Left colon (tissue), 2 donors: ENCODE measurements at regions not wholly inside any gene's neighbourhood (a gene's known extent, or its start where the extent isn't known, plus 50 kb on each side); places are given as distances from the start of the nearest gene placed in this dataset.
"Not testable (repeated sequence)": the region's sequence is repeated elsewhere in the genome, so short reads cannot be mapped to it uniquely, and the experiment has no call there.

Experiments
- ATAC-seq: fragments of 200-7000 bp; cut with Tn5 transposase; one replicate; pipeline ENCODE4 v1.9.1; 2020; ENCODE audit warnings: mild to moderate bottlenecking, moderate library complexity
- DNase-seq, 2 donors: peaks; one replicate each; pipeline ENCODE4 v3.0.0-alpha.2; 2020
- intact Hi-C, 2 donors: fragments of 100-400 bp; cut with DNase I in 1 of 2; cut with micrococcal nuclease in 1 of 2; formaldehyde crosslinking; loops; one replicate each; pipeline versions ENCODE4 v1.11.2 to v1.14.0; 2022; cut with DNase I, micrococcal nuclease
- donor health status: DM: no; HTN: no; CAD: no.
- donor health status: DM: yes; HTN: yes; CAD: no.

DNA sequence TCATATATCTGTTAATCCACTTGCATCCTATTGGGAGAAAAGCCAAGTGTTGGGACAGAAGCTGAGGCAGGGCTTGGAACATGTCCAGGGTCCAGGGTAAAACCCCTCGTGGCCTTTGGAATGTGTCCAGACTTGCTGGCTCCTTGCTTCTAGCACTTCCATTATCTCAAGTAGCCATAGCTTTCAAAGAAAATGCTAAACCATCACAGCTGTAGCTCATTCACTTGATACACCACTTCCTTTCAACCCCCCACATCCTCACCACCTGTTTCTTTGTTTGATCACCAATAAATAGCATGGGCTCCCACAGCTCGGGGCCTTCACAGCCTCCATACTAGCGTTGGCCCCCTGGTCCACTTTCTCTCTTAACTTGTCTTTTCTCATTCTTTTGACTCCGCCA, 1101.9 kb downstream of the OTOL1 start:
- intact Hi-C loops, ATAC-seq, DNase-seq: not testable (repeated sequence)

- intact Hi-C loops, ATAC-seq, DNase-seq: not testable (repeated sequence)
Observed at GRCh38 chr3:162599742-162600141, 1103.1 kb downstream of the OTOL1 start.

- no peak for ATAC-seq
- intact Hi-C loops = no loop called here
- DNase-seq = no peak
Observed at GRCh38 chr3:162601101-162601670, 1104.6 kb downstream of the OTOL1 start.

DNA sequence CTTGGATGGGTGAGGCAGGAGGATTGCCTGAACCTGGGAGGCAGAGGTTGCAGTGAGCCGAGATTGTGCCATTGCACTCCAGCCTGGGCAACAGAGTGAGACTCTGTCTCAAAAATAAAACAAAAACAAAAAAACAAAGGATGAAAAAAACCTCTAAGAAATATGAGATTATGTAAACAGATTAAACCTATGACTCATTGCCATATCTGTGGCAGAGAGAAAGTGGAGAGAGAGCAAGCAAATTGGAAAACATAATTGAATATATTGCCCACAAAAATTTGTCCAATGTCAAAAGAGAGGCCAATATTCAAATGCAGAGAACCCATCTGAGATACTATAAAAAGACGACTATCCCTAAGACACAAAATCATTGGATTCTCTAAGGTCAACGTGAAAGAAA, 1106.0 kb downstream of the OTOL1 start:
- ATAC-seq = no peak
- DNase-seq = no peak
- intact Hi-C loops = no loop called here

- intact Hi-C loops = no loop called here
Observed at GRCh38 chr3:162605651-162606204, 1109.1 kb downstream of the OTOL1 start.

GRCh38 chr3:162610261-162610660, 1113.7 kb downstream of the OTOL1 start:
- intact Hi-C loops = no loop called here
- no peak for ATAC-seq
- DNase-seq = no peak

More at GRCh38 chr3:162605651-162606204, 1109.1 kb downstream of the OTOL1 start:
- ATAC-seq (no peak), DNase-seq (no peak)

GRCh38 chr3:162612991-162613390, 1116.4 kb downstream of the OTOL1 start:
- no peak for ATAC-seq
- intact Hi-C loops = no loop called here
- DNase-seq = no peak

DNA sequence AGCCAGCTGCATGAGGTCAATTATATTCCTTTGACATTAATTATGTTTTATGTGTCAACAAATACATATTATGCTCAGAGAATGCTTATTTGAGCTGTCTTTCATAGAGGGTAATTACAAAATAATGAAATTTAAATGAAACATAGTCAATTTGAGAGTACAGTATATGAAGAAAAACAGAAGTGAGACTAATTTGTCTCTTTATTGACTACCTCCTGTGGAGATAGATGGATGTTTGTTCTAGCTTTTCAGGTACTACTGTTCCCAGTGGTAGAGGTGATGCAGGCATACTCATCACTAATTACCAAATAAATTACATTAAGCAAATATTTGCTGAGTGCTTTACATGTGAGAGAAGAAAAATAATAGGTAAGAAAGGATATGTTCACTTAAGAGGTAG, 1129.6 kb downstream of the OTOL1 start:
- no peak for ATAC-seq
- intact Hi-C loops = no loop called here
- no peak for DNase-seq

DNA sequence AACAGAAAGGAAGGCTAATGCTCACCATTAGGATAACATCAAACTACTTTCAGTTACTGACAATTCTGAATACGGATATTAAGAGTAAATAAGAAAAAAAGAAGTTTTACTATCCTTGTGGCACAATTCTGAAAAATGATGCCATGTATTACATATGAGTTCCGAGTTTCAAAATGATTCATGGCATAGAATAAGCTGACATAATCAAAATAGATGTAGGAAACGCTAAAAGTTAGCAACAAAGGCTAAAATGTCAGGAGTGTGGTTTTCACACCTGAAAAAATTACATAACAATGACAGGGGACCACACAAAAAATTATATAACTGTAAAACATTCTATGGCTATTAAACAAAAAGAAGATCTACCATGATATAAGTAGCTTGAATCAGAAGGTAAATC, 1131.9 kb downstream of the OTOL1 start:
- DNase-seq (no peak), ATAC-seq (no peak)
- intact Hi-C loops = no loop called here

DNA sequence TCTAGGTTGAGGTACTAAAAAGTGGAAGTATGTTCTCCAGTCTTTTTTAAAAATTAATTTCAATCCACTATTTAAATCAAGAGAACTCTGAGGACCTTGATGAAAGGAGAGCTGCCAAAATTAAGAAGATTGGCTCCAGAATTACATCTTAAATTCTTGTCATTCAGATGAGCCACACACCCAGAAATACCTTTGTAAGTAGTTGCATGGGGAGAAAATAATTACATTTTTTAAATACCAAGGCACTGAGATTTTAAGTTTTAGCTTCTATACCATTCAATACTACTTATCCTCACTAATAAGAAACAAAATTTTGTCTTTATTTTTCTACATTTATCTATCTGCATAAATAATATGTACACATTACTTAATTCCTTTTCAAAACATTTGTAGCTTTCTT, 1132.8 kb downstream of the OTOL1 start:
- ATAC-seq = no peak
- no peak for DNase-seq
- intact Hi-C loops = no loop called here

- no peak for ATAC-seq
- intact Hi-C loops = no loop called here
- DNase-seq = no peak
Observed at GRCh38 chr3:162632672-162633071, 1136.1 kb downstream of the OTOL1 start.

DNA sequence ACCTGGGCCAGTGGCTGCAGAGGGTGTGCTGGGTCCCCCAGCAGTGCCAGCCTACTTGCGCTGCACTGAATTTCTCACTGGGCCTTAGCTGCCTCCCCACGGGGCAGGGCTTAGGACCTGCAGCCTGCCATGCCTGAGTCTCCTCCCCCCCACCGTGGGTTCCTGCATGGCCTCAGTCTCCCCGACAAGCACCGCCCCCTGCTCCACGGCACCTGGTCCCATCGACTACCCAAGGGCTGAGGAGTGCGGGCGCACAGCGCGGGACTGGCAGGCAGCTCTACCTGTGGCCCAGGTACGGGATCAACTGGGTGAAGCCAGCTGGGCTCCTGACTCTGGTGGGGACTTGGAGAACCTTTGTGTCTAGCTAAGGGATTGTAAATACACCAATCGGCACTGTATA, 1143.6 kb downstream of the OTOL1 start:
- intact Hi-C loops, ATAC-seq: not testable (repeated sequence)

DNA sequence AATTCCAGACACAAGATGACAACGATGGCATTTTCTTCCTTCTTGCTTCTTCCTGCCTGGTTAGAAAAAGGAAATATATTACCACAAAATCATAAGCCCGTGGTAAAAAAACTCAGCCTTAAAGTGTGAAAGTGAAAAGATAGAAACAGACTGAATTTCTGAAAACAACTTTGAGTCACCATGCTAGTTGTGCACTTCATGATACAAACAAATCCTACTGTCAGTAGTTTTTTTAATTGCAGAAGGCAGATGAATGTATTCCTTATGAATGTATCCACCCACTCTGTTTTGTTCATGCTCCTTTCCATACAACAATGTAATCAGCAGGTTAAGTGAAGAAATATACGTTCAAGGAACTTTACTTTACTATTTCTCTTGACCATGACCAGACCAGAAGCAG, 1144.7 kb downstream of the OTOL1 start:
- ATAC-seq (no peak), DNase-seq (no peak)
- intact Hi-C loops = no loop called here

More for the DNA sequence above, 1143.6 kb downstream of the OTOL1 start:
- DNase-seq = not testable (repeated sequence)

DNA sequence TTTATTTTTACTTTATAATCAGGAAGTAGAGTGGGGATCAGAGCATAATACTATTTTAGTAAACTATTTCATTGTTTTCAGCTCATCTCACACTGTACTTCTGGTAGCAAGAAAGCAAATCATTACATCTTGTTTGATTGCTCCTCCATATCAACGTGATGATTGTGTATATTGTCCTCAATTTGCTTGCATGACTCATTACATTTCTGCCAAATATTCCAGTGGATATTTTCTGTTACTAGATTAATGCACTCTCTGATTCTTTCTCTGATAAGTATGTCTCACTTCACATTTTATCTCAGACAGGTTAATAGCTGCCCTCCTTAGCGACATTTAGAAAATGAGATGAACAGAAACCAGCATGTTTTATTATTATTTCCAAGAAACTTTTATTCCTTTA, 1145.3 kb downstream of the OTOL1 start:
- ATAC-seq = no peak
- DNase-seq = no peak
- intact Hi-C loops = no loop called here

GRCh38 chr3:162643245-162643644, 1146.6 kb downstream of the OTOL1 start:
- ATAC-seq (no peak), DNase-seq (no peak)
- intact Hi-C loops = no loop called here

- intact Hi-C loops = no loop called here
- ATAC-seq = no peak
- DNase-seq = no peak
Observed at GRCh38 chr3:162647321-162647720, 1150.7 kb downstream of the OTOL1 start.

- no peak for ATAC-seq
- DNase-seq = no peak
- intact Hi-C loops = no loop called here
Observed at GRCh38 chr3:162658003-162658402, 1161.4 kb downstream of the OTOL1 start.

- intact Hi-C loops = no loop called here
- no peak for ATAC-seq
- no peak for DNase-seq
Observed at GRCh38 chr3:162665684-162666391, 1169.2 kb downstream of the OTOL1 start.

DNA sequence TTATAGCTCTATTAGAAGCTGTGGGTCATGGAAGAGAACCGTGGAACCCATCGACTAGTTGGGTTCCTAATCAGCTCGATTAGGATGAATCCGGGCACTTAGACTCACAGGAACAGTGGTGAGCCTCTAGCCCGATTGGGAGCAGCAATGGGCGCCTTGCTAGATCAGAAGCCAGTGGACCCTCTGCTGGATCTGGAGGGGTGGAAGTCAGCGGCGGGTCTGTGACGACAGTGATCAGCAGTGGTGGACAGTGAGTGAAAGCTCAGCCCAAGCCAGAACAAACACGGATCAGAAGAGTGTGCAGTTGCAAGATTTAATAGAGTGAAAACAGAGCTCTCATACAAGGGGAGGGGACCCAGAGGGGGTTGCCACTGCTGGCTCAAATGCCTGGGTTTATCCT, 1170.2 kb downstream of the OTOL1 start:
- ATAC-seq = no peak
- DNase-seq = no peak
- intact Hi-C loops = no loop called here

DNA sequence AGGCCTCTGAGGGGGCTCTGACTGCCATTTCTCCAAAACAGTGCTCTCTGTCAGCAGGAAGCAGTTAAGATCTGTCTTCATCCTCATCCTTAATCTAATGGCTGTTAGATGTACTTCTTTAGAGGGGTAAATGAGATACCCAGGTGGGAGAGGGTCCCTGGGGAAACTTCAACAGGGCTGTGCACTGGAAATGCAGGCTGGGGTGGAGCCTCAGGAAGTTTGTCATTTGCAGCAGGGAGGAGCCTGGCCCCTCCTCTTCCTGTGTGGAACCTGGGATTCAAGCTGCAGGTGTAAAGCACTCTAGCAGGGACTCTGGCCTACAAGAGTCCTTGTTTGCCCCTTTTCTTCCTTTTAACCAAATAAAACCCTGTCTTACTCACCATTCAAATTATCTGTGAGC, 1173.6 kb downstream of the OTOL1 start:
- ATAC-seq (no peak), DNase-seq (no peak)
- intact Hi-C loops = no loop called here

GRCh38 chr3:162677475-162677874, 1180.9 kb downstream of the OTOL1 start:
- intact Hi-C loops = no loop called here
- no peak for ATAC-seq
- DNase-seq = no peak
